Left hindlimb (tissue), 1 donor: ENCODE measurements at regions not wholly inside any gene's neighbourhood (a gene's known extent, or its start where the extent isn't known, plus 50 kb on each side); places are given as distances from the start of the nearest gene placed in this dataset.

Source experiments
- DNase-seq: peaks from one replicate; pipeline ENCODE4 v3.0.0-alpha.2; 2018

DNA sequence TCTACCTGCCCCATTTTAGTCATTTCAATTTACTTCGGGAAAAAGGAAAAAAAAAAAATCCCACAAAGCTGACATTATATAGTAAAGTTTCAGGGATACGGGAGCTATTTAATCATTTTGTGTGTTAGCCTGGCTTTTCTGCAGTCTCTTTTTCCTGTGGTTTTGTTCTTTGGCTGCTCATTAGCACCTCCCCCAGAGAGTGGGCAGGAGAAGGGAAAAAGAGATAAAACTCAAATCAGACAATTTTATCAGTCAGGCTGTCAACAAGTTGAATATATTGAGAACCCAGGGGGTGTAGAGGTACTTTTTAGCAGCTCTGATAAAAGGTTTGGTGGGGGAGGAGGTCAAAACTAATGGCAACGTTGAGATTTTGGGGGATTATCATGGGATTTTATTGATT, 559.0 kb upstream of the PSMD7 start:
- no peak for DNase-seq

DNA sequence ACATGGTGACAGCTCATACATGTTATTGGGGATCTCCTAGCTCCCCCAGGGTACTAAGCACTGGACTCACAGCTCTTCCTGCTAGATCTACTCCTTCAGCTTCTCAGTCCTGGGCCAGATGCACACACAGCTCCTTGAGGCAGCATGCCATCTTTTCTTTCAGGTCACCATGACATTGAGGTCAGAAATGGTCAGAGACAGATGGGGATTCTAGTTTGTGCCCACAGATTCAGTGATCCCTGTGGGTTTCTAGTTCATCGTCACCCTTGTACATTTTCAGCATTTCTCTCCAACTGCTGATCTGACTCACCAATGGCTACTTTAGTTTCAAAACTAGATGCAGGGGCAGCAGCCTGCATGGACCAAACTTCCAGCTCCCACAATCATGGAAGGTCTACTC, 560.7 kb upstream of the PSMD7 start:
- DNase-seq = no peak

DNA sequence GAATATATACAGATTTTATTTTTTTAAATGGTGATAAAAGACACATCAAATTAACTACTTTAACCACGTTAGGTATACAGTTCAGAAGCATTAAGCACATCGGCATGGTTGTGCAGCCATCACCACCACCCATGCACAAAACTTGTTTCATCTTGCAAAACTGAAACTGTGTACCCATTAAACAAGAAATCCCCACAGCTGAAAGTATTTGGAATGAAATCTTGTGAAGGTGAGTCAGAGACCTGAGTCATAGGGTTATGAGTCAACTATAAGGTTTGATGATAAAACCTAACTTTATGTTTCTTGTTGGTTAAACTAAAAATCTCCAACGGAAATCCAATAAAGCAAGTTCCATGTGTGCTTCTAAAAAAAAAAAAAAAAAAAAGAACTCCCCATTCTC, 561.6 kb upstream of the PSMD7 start:
- DNase-seq = no peak

DNA sequence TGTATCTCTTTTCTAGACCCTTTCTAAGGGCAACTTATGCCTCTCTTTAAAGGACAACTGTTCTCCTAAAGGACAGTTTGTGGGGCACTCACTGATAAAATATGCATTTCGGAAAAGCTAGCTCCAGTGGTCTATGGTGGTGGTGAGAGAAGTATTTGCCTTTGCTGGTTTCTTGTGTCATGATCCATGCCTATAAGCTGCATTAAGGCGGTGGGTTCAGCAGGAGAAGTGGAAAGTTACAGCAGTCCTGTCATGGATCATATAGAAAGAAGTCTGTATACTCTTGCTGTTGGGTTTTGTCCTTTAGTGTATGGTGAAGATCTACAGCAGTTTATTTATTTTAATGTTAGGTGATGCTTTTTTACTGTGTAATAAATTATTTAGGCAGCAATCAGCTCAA, 563.9 kb upstream of the PSMD7 start:
- no peak for DNase-seq

DNA sequence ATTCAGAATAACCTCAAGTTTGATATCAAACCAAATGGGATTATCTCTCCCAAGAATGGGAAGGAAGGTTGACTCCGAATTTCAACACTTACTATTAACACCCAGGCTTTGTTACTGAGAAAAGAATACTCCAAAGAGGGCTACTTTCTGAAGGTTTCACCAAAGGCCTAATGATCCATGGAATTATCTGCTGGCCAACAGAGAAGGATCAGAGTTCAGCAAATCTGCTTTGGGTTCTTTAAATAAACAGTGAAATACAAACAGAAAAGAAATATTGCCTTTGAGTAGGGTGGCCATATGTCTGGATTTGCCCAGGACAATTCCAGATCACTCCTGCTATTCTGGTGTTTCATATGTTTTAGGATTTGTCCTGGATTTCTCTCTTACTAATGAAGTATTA, 564.5 kb upstream of the PSMD7 start:
- DNase-seq = no peak

DNA sequence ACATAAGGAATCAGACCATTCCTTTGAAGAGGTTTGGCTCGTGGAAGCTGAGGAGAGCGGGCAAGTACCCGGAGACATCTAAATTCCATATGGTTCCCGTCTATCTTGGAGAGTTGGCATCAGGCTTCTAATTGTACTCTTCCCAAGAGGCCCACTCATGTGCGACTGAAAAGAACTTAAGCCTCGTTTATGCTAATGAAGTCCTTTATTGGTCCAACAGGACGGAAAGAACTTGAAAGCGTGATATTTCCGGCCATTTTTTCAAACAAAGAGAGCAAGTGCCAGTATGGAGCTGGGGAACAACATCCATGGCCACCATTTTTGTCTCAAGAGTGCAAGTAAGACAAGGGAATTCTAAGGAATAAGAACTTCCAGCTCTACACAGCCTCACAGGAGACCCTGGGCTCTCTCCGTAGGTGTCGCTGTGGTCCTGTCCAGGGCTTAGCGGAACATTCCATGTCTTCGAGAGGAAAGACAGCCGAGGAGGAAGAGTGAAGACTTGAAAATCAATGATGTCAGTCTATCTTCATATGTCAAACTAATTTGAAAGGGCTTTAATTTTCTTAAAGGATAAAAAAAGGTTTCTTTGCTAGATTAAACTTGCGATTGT, 566.0 kb upstream of the PSMD7 start:
- no peak for DNase-seq

DNA sequence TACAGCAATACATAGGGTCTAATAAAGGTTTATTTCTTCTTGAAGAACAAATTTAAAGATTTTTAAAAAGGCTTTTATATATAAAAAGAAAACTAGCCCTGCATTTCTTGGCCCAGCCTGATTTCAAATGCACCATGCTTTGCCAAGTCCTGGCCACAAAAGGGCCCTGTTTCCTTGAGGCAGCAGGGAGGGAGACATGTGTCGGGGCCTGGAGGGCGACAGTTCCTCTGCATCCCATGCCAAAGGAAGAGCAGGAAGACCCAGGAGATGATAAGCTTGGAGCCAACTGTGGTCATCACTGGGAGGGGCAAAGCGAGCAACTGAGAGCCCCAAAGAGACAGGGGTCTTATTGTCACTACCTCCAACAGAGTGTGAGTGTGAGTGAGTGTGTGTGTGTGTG, 571.5 kb upstream of the PSMD7 start:
- DNase-seq = no peak

DNA sequence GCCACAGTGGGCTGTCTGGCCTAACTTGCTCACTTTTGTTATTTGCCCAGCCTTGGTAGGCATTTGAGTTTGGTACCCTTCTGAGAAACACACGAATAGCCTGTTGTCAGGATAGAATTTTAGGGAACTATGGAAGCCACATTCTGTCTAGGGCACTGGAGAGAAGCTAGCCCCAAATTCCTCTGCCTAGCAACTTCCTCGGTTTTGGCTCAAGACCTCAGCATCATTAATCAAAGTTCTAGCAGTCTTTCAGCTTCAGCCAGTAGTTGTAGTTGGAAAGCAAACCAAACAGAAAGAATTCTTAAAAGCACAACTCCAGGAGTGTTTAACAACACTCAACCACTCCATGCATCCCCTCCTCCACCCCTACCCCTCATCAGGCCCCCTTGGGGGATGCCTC, 572.1 kb upstream of the PSMD7 start:
- DNase-seq = no peak

DNA sequence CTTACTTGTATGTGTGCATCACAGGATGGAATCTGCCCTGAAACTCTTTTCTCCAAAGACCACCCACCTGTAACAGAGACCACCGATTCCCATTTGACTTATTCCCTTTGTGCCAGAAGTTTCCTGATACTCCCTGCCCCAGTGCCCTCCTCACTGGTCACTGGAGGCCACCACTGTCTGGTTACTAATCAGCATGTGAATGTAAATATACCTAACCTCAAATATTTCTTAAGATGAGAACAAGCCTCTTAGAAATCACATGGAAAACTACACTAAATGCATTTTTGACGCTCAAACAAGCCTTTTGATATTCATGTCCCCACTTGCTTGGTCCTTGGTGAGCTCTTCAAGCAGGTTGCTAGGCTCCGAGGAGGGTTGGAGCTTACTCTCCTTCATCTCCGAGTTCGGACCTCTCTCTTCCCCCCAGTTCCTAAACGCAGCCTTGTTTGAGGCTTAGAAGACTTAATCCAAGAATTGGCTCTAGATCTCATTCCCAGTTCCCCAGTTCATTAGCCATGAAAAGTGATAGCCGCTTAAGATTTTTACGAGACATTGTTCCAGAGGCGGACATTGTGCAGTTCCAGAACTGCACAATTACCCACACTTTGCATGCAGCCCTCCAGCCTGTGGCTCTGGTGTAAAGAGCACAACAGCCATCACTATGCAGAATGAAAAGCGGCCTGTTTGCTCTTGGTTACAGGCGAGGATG, 579.2 kb upstream of the PSMD7 start:
- no peak for DNase-seq

DNA sequence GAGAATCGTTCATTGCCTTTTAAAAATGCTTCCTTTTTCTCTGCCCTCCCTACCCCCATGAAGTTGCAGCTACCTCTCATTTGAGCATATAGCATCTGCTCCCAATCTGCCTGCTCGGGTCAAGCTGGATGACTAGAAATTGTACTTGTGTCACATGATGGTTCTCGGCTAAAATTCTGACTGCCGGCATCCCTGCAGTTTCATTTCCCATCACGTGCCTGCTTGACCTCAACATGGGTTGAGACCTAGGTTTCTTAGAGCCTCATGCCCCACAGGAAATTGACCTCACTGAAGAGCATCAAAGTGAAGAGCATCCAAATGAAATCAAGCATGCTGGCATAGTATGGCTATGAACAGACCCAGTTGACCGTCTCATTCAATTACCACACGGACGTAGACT, 581.6 kb upstream of the PSMD7 start:
- no peak for DNase-seq

DNA sequence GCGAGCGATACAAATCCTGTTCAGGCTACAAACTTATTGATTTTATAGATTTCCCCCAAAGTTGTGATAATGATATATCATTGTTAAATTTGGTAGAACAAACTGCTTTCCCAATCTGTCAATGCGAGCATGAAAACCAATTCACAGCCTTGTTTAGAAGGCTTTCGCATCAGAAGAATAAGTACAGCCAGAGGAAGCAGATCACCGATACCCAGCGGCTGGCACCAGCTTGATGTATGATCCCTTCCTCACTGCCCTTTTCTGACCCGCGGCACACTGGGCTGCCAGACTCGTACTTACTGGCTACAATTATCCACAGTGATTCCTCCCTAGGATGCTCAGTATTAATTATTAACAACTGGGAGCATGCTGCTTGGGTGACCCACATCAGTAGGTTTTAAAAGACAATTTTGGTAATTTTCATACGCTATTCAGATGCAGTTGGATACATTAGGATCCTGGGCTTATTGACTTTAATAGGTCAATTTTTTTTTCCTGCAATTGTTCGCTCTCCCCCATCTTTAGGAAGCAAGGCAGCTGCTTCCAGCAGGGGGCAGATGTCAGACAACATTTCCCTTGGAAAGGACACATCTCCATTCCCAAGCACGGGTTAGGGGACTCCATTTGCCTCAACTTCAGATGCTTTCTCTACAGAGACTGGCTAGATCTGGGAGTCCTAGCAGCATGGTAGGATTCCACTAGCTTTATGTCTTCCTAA, 582.7 kb upstream of the PSMD7 start:
- DNase-seq = no peak

DNA sequence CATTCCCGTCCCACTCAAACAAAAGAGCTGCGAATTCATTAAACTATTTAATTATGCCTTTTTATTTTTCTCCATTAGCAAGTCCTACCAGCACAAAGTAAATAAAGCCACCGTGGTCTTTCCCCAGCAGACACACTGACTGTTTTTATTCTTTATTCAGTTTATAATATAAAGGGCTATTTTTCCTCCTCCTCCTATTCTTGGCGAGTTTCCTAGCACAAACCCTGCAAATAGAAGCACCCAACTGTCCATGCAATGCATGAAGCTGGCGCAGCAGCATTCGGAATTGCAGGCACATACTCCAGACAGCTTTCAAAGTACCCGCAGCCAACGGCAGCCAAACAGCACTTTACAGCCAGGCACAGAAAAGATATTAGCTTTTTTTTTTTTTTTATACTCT, 583.4 kb upstream of the PSMD7 start:
- DNase-seq = peak; percentile 43

DNA sequence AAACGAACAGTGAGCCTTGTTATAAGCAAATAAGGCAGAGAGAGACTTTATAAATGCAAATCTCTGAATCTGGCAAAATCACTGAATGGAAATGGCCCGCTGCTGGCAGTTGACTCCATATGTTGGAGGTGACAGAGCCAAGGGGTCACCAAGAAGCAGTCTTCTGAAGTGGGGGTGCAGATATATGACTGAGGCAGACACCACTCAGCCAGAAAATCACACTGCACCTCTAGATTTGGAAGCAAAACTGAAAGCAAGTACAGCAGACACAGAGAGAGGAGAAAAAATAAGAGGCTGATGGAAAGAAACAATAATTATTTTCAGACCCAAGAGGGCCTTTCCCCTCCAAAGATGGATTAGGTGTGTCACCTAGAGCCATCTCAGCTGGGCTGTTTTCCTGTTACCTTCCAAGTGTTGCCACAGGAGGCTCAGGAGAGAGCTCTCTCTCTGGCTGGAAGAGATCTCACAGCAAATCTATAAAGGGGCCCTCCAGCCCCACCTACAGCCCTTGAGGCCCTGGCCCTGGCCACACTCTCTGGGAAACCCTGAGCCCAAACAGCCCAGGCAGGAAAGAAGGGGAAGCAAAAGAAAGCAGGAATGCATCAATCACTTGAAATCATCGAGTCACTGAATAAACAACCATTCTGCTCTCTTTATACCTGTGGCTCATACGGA, 585.1 kb upstream of the PSMD7 start:
- DNase-seq = no peak

DNA sequence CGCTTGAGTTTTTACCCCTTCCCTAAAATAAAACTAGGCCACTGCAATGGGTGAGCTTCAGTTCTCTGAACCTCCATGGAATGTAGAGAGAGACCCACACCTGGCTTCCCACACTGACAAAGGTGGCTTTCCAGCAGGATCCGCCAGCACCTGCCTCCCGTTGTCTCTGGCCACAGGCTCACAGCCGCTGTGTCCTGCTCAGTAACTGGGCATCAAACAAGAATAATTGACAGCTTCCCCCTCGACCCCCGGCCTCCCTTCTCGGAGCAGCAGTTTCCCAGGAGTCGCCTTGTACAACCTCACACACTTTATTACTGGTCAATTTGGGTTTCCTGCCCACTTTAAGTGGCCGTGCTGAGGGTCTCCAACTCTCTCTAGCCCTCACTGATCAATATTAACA, 586.1 kb upstream of the PSMD7 start:
- DNase-seq = no peak

DNA sequence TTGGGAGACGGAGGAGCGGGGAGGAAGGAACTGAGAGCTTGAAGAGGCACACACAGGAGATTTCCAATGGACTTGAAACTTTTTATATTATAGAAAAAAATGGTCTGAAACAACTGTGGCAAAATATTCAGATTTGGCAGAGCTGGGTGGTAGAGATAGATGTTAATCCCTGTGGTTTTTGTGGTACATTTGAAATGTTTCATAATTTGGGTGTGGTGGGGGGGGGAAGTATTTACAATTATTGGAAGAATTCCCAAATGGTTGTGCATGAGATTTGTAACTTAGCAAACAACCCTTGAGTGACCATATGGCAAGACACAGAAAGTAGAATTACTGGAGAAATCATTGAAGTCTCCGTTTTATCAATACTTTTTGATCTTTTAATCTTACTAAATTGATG, 588.8 kb upstream of the PSMD7 start:
- no peak for DNase-seq

DNA sequence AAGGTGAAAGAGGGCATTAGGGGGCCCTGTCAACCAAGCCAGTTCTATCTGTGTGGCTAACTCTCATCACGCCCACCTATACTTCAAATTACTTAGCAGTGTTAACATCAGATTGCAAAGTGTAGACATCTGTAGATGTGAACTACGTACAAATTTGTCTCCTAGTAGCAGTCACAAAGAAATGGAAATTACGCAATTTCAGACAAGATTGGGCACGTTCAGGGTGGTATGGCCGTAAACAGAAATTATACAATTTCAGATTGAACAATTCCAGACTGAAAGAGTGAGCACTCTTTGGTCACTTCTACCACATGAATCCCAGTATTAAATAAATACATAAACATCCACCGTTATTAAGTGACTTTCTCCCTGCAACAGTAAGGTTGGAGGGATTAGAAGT, 592.7 kb upstream of the PSMD7 start:
- DNase-seq = no peak

DNA sequence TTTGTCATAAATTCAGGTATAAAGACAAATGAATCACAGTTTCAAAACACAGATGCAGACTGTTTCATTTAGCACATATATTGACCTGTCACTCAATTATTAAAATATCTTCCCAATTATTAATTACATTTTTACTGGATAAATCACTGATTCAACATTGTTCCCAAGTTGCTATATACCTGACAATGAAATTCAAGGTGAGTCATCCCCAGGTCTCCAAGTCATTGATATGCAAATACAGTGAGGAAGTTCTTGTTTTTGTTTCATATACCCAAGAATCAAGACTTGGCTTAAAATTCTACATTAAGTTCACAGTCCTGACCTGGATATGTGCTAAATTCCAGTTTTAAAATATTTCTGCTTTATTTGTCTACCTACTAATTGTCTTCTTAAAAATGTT, 599.3 kb upstream of the PSMD7 start:
- no peak for DNase-seq

DNA sequence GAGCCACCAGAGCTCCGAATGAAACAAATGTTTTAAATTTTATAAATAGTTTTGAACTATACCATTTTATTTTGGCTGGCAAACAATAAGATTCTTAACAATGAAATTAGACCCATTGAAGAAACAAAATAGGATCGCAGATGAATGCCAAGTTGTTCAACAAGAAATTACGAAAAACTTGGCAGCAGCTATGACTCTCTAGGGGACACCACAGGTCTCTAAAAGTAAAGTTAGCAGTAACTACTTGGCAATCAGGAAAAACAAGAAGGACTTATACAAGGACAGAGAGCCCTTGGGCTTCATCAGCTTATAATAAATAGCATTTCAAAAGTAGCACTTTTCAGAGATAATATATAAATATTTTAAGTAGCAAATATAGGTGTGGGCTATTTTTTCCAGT, 603.8 kb upstream of the PSMD7 start:
- no peak for DNase-seq

DNA sequence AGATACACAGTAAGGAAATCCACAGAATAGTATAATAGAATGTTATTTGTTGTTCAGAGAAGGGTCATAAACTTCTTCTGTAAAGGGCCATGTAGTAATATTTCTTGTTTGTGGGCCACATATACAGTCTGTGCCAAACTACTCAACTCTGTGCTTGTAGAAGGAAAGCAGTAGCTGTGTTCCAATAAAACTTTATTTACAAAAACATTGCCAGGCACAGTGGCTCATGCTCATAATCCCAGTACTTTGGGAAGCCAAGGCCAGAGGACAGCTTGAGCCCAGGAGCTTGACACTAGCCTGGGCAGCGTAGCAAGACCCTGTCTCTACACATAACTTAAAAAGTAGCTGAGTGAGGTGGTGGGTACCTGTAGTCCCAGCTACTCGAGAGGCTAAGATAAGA, 612.8 kb upstream of the PSMD7 start:
- no peak for DNase-seq

DNA sequence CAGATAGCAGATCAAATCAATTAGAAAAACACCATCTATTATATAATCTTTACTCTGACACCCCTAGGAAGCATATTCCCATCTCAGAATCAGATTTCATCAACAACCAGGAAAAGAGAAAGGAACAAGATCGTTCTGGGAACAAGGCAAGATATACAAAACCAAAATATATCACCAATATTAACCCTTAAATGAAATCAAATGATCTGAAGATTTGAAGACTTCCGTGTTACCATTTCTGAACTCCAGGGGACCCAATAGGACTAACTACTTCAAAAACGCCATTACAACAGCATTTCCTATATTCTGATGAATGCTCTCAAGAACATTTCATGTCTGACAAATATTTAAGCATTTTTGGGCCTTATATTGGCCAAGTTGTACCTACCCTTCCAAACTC, 624.2 kb upstream of the ZFHX3 start:
- no peak for DNase-seq

DNA sequence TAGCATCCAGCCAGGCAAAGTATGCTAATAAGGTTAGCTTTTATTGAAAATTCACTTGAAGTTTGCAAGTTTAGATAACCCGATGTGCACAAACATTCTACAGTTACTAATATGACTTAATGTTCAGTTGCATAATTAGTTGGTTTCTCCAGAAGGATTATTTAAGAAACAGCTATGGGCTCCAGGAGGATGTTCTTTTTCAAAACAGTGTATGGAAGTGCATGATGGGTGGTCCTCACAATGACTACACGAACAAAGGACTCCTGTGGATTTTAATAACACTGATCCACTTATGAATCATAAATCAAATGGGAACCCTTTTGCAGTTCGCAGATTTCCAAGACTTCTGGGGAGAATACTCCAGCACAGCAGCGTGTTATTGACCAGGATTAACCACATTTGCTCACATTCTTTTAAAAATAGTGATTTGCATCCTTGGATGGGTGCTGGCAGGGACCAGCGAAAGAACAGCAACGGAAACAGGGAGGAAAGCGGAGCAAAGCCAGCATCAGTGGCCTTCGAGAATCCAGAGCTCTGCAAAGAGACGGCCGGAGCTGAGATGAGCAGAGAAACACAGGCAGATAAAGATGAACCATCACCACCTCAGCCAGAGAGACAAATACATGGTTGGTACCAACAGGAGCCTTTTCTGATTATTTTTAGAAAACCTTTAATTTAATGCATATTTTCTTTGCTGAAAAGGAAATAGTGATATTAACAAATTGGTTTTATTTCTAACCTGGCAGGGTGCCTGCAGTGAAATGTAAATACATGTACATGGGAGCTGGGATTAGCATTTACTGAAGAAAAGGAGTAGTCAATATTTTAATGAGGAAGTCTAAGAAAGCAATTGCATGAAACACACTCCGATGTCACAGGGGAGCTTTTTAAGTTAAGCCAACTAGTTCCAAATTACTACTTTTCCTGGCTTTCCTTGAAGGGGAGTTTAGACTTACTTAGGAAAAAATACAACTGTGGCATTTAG, 623.2 kb upstream of the ZFHX3 start:
- no peak for DNase-seq

DNA sequence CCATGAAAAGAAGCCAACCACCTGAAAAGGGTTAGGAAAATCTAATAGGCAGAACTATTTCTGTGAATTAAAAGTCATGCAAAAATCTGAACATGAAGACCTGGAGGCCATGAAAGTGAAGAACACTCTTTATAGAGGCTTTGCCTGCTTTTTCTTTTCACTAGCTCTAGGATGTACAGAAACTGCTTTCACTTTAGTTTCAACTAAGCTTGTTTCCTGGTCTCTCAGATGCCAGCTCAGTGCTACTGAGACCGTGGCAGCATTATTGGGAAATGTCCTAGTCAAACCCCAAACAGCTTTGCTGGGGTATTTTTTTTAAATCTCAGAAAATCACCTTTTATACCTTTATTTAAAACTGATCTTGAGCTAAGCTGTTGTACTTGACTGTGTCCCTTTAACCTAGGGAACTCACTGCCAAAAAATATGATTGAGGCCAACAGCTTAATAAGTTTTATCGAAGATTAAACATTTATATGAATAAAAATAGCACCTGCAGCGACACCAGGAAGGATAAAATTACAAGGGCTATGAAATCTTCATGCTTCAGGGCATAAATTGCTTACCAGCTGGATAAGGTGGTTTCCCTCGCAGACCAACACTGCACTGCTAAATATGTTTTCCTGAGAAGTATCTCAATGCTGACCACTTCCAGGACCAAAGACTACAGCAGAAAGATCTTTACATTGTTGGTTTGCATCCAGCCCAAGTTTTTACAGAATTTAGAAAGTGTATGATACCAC, 621.8 kb upstream of the ZFHX3 start:
- no peak for DNase-seq
